HTR-8/SVneo (cell line): ENCODE measurements at regions not wholly inside any gene's neighbourhood (a gene's known extent, or its start where the extent isn't known, plus 50 kb on each side); places are given as distances from the start of the nearest gene placed in this dataset.

Source experiments
- DNase-seq: peaks from one replicate; pipeline ENCODE4 v3.0.0; 2011; ENCODE audit warnings: low spot score, mixed read lengths; ENCODE audit not compliant: insufficient read length
- FAIRE-seq: peaks from 2 replicates; lab custom pipeline; 2011; peaks lifted over from hg19 to GRCh38; lab: Jason Lieb, UNC

DNA sequence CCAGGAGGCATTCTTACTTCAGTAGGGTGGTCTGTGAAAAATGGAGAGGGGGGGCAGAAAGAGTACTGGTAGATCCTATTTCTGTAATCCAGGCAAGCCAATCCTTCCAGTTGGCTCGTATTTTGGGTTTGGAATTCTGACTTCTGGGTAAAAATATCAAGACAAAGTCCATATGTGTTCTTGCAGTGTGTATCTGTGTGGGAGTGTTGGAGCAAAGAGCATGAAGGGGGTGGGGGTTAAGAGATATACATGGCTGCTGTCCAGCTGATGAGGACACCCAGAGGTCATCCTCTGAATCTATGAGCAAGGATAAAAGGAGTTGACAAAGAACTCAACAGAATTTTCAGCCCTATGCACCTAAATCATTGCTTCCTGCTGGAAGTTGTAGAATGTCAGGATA lies 375.8 kb upstream of the PIK3C3 start:
- DNase-seq (no peak), FAIRE-seq (no peak)

DNA sequence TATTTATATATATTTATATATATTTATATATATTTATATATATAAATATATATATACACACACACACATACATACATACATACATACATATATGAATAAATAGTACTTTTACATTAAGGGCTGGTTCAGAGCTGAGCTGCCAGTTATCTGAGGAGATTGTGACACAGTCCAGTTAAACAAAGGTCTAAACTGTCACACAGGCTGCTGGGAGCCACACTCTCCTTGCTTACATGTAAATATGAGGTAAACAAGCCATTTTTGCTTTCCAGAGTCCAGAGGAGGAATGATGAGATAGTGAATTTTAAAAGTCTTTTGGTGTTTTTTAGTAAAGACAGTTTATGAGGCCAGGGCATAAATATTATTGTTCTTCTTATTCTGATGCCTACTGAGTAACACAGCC lies 377.5 kb upstream of the PIK3C3 start:
- no peak for DNase-seq
- FAIRE-seq, result no peak

DNA sequence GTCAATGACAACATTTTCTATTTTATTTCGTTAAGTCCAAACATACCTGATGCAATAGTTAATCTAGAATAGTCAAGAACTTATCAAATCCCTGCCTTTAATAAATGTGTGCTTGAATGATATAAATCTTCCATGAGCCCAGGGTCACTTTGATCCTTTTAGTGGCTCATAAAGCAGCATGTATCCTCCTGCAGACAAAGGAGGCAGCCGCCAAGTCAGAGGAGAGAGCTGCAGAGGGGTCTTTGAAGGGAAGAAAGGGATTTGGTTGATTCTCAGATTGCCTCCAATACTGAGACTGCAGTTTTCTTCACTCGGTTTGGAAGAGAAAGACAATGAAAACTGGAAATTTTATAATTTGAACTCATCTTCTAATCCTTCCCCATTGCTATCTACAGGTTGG lies 378.4 kb upstream of the PIK3C3 start:
- FAIRE-seq, result no peak
- no peak for DNase-seq

DNA sequence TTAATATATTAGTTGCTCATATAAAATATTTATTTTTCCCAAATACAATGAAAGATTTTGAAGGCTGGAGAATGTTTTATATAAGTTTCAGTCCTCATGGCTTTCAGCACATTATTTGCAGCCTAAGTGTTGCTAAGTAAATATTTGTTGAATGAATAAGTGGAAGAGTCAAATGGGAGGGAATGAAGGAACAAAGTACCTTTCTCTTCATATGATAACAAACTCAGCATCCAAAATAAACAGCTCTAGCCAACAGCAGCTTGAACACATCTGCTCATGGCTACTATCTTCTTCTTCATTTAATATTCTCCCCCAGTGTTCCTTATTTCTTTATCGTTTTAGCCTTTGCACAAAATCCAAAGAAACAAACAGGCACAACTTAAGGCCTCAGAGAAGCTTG lies 385.2 kb upstream of the PIK3C3 start:
- no peak for FAIRE-seq
- DNase-seq, result no peak

DNA sequence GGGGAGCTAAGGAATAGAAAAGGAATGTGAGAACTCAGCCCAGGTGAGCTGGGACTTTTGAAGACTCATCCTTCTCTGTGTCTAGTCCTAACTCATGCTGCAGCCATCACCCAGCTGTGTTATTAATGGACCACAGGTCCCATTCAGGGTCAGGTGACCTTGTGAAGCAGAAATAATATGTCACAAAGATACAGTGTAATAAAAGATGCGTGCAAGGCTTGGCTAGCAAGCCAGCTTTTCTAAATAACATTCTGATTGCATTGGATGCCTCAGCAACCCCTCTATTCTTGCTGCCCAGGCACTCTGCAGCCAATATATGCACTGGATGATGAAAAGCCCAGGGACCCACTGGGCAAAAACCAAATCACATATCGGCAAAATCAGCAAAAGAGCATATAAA lies 393.1 kb upstream of the PIK3C3 start:
- FAIRE-seq (no peak), DNase-seq (no peak)

DNA sequence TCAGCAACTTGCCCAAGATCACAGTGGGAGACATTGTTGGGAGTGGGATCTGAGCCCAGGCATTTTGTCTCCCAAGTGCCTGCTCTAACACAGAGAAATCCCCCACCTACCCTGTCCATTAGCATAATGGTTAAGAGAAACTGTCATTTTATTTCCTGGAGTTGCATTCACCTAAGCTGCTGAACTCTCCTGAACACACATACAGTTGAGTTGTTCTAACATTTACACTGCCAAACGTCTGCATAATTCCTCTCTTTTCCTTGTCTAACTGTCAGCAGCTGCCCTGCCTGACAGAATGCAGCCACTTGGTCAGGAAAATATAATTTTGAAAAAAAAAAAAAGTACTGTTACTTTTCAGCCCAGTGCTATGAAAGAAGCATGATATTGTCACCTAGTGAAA lies 396.3 kb upstream of the PIK3C3 start:
- FAIRE-seq (no peak), DNase-seq (no peak)

DNA sequence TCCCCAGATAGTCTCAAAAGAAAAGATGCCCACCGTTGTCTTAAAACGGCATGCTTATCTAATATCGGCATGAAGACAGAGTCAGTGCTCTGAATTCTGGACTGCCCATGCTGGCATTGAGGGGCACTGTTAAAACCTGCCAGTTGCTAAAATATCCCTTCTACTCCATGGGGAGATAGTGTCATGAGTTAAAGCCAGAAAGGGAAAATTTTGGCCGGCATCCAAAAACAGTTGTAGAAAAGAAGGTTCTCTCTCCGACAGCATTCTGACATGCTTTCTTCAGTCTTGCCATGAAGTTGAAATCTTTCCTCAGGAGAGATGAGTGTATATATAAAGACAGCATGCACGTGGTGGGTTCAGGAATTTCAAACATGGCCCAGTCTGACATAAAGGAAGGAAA lies 401.3 kb upstream of the PIK3C3 start:
- DNase-seq (no peak), FAIRE-seq (no peak)

DNA sequence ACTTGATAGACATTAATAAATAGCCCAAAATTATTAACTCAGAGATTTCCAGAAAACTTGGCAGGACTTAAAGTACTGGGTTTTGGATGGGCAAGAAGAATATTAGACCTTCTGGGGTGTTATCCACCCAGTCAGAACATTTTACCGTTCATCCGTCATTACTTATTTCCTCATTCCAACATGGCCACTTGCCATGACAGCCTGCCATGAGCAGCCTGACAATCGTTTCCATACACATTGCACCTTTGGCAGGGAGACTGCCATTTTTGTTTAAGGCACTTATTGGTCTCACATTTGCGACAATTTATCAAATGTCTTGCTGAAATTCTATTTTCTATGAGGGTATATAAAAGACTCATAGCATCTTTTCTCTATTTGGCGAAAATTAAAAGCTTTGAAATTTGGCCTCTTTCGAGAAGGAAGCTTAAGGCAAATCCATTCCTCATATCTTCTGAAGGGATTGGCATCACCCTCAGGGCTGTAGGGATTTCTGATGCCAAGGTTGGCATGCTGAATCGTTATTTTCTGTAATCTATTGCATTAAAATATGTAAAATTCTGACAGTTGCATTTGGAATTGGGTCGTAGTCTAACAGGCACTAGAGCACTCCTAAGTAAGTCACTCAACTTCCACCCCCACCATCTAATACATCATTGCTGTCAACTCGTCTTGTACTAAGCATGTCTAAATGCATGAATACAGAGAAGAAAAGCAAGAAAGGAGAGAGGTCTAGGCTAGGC lies 406.3 kb upstream of the PIK3C3 start:
- FAIRE-seq (no peak), DNase-seq (no peak)

DNA sequence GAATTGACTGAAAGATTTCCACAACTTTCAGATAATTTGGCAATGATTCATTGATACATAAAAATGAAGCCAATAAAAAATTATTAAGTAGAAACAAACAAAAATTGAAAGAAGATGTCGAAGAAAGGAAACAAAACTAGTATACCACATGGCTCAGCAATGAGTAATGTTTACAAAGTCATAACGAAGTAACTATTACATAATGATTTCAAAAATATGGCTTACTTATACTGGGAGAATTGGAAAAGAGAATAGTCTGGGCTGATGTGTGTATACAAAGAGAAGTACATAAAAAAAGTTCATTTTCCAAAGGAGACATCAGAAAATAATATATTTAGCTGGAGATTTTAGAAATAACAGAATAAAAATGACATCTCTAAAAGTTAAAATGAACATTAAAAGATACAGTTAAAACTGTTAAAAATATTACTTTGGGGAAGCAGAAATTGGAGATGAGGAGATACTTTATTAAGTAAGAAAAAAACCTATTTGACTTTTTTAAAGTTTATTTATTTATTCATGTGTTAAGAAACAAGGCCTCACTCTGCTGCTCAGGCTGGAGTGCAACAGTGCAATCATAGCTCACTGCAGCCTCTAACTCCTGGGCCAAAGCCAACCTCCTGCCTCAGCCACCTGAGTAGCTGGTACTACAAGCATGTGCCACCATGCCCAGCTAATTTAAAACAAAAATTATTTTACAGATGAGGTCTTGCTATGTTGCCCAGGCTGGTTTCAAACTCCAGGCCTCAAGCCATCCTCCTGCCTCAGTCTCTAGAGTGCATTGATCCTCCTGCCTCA lies 409.7 kb upstream of the PIK3C3 start:
- no peak for FAIRE-seq
- DNase-seq, result no peak

DNA sequence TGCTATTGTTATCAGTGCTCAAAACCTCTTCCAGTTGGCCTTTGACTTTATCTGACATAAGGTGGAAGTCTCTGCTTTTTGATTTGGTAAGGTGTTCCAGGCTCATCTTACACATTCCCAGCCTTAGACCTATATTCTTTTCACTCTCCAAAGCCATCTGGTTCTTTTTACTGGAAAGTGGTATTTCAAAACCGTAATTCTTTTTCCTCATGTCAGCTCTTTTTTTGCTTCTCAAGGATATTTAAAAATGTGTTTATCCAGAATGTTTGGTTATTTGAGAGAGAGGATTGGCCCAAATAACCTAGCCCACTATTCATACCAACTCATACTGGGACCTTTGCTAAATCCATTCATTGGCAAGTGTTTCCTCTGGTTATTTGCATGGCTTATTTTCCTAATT lies 411.2 kb upstream of the PIK3C3 start:
- no peak for FAIRE-seq
- no peak for DNase-seq

DNA sequence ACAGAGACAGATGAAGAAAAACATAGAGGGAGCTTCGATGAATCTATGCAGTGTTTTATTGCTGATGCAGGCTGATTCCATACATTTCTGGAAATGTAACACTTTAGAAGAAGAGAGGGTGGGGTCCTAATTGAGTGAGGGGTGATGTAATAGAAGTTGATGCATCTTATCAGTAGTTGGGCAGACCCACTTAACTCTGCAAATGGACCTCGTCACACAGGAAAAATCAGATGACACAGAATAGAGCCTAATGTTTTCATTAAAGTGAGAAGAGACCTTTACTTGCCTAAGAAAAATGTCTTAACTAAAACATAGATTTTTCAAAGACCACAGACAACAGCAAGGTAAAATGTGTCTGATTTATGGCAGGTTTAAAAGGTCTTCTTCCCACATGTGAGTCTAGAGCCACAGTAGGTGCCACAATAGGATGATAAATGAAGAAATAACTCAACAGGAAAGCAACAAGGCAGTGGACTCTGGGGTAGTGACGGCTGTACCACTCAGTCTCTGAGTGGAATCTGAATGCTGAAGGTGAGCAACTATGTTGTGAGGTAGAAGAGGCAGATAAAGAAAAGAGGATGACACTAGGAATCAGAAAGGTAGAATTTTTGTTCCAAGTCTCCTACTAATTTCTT lies 414.7 kb upstream of the PIK3C3 start:
- DNase-seq (no peak), FAIRE-seq (no peak)

DNA sequence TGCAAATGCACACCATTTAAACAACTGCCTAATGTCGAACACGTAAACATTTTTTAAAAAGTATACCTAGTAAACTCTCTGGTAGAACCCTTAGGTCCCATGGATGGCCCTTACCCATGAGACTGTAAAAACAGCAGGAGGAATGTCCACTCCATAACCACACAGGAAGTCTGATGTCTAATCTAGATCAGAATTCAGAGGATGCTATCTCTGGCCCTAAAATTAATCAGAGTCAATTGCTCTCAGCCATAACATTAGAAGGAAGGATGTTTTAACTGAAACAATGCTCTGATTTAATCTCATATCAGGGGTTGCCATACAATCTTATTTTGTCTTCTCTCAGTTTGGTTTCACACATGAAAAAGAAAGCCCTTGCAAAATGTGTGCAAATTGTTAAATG lies 416.3 kb upstream of the PIK3C3 start:
- no peak for FAIRE-seq
- DNase-seq, result no peak

DNA sequence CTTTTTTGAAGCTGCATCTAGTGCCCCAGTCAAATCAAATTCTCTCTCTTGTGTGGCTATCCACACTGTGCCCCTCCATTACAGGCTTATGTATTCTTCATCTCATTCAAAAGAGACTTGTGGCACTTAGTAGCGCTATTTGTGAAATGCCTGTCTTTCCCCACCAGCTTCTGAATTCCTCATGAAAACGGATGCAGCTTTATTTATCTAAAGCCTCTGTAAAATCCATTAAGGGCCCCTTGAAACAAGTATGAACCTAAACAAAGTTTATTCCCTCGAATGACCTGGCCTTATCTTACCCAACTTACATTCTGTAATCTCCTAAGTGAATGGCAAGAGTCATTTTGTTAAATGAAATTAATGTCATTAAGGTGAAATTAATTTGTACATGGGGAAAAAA lies 417.4 kb upstream of the PIK3C3 start:
- FAIRE-seq (no peak), DNase-seq (no peak)

DNA sequence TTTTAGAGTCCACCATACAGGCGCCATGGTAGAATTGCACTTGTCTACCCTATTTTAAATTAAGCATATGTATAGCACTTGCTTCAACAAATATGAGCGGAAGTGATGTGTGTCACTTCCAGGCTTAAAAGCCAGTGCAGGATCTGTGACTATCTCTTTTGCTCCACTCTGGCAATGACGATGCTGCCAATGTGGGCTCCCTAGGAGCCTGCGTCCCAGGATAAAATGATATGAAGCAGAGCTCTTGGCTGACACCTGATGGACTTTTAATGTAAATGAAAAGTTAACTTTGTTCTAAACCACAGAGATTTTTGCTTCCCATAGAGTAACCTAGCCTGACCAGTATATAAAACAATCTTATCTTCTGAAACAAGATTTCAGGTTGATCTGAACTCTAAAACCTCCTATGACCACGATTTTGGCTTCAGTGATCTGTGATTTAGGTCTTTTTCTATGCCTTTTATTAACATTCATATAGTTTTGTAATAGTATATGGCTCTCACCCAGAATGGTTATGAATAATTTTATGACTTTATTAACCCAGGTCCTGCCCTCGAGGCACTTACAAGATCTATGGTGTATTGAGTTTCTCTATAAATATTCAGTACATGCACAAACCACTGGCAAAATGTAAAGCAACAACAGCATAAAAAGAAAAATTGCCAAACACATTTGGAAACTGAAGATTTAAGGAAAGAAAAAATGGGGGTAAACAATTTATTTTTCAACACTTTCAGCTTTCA lies 422.5 kb upstream of the PIK3C3 start:
- FAIRE-seq (no peak), DNase-seq (no peak)

DNA sequence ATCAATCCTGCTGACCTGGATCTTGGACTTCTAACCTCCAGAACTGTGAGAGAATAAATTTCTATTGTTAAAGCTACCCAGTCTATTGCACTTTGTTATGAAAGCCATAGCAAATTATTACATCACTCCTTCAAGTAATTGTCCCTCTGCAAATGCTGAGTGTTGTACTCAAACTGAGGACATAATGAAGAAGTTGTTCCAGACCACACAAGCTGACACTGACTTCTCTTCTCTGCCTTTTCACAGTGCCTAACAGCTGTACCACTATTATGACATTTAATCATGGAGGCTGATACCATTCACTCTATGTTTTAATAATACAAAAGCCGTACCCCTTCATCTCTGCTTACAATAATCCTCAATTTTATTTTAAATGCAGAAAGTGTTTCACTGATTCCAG lies 424.1 kb upstream of the PIK3C3 start:
- no peak for FAIRE-seq
- DNase-seq, result no peak

DNA sequence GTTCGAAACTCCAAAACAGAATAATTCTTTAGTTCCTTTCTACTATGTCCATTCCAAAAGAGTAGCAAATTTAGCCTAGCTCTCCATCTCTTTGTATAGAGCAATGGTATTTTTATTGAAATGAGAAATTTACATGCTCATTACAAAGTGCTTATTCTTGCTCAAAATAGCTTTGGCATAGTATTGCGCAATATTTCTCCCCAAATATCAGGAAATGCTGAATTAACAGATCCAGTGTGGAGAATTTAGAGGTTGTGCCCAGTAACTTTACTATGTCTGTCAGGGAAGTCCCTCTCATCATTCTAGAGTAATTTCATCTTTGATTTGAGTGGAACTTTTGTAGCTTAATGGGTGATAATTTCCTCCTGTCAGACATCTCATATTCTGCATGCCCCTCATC lies 425.9 kb upstream of the PIK3C3 start:
- FAIRE-seq (no peak), DNase-seq (no peak)

DNA sequence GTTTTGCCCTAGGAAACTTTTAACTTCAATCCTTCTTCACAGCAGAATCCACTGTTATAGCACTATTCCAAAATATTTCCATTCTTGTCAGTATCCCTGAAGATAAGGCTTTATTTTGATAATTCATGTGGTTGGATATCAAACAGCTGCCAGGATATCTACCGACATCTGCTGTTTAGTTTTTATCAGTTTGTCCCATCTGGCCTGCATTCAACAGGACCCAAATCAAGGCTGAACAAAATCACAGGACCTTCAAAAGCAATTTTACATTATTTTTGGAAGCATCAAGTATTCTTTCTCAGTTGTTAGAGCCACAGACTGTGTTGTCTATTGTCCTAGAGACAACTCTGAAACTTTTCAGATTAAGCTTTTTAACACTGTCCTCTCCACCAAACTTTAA lies 429.0 kb upstream of the PIK3C3 start:
- no peak for FAIRE-seq
- no peak for DNase-seq

DNA sequence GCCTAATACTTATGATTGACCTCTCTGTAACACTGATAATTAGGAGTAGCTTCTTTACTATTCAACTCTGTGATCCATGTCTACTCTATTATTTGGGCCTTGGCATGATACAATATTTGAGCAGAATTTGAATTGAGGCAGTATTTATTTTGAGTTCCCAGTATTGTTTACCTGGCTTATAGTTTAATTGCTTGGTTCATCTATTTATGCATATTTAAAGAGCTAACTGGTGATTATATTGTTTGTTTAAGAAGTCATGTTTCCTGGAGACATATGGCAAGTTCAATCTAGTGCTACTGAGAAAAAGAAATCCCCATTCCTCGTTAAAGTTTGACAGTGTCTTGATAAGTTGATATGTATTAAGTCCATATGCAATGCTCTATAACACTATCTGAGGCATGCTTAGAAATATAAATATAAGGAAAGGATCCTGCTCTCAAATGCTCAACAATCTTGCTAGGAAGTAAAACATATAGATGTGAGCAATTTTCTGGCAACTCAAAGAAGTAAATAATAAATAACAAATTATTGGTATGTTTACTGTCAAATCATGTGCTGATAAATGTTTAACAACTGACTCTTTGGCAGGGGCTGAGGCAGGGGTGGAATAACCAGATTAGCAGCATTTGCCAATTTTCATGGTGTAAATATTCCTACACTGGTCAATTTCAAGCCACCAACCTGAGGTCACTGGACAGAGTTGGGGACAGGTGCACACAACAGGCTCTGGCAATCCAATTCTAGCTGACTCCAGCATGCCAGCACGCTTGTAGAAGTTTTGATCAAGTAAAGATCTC lies 430.2 kb upstream of the PIK3C3 start:
- FAIRE-seq, result no peak
- no peak for DNase-seq

DNA sequence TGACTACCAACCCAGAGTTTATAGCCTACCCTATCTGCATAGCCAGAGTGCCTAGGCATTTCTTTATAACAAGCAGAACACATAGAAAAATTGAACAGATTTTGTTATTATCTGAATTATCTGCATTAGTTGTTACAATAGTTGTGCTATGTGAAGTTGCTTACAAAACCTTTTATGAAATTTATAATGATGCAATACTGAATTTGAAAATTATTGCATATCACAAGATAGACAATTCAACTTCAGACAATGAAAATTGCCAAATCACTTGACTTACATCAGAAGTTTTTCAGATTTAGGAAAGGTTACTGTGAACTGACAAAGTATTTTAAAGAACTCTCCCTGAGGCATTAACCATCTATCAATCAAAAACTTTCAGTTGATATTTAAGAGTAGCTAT lies 437.9 kb upstream of the PIK3C3 start:
- DNase-seq (no peak), FAIRE-seq (no peak)

DNA sequence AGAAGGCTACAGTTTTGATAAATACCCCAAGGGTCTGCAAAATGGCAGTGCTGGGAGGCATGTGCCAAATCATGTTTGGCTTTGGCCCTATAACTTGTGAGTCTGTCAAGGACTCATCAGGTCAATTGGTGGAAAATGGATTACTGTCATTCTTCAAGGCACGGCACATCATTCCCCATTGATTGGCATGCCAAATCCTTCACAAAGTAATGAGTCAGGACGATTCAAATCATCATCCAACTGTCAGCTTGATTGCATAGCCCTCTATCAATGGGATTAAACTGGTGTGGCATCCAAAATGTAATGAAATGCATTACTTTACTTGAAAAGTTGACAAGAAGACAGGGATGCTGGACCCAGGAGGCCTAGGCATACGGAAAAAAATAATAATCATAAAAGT lies 441.6 kb upstream of the PIK3C3 start:
- no peak for FAIRE-seq
- DNase-seq, result no peak
